ENCODE measurements at regions not wholly inside any gene's neighbourhood (a gene's known extent, or its start where the extent isn't known, plus 50 kb on each side); places are given as distances from the start of the nearest gene placed in this dataset.

GRCh38 chr6:50978380-50979170 lies 159.9 kb downstream of the TFAP2B start:
- no peak overlapping the region for H3K4me3 ChIP-seq (ENCODE audit: control extremely low read depth in 1 of 5, extremely low read depth in 1 of 5, insufficient read depth in 1 of 5, low read depth in 2 of 5, low read length in 4 of 5)
- ATAC-seq (ENCODE audit: low read depth) (no peak), DNase-seq (no peak)
- H3K4me3 Mint-ChIP-seq: no peak overlapping the region
- no peaks in the 10 kb centered on the region for H3K9me3 ChIP-seq (ENCODE audit: control extremely low read depth in 1 of 3, control insufficient read depth in 2 of 3, insufficient read depth in 1 of 3, low read length in 2 of 3)
- no peak overlapping the region for H3K9ac ChIP-seq (ENCODE audit: low read length)
- WGBS (ENCODE audit: insufficient coverage): no CpG with 5 or more reads among the region's 4 CpGs
- H3K4me1 Mint-ChIP-seq: no peaks in the 10 kb centered on the region
- H3K4me1 ChIP-seq (ENCODE audit: control insufficient read depth in 2 of 2, insufficient read depth in 2 of 2, low read length in 2 of 2): no peaks in the 10 kb centered on the region
- H3K79me2 ChIP-seq (ENCODE audit: control insufficient read depth, insufficient read depth, low read length): no peaks in the 10 kb centered on the region
- no peaks in the 10 kb centered on the region for H3K27me3 Mint-ChIP-seq
- no peak overlapping the region for H3K27ac Mint-ChIP-seq
- H4K20me1 ChIP-seq (ENCODE audit: control insufficient read depth, insufficient read depth, low read length, poor library complexity, severe bottlenecking): no peaks in the 10 kb centered on the region
- H3K9me3 Mint-ChIP-seq (ENCODE audit: insufficient read depth): no peaks in the 10 kb centered on the region
- ChIA-PET POLR2A (no interaction called here), CTCF (no interaction called here)
- no peak overlapping the region for H3K4me2 ChIP-seq (replicated peaks; ENCODE audit: low read depth, low read length, poor library complexity, severe bottlenecking)
- intact Hi-C loops (cut with micrococcal nuclease): no loop called here
- no peak overlapping the region for H3K27ac ChIP-seq (ENCODE audit: low read length in 2 of 2)
- no peaks in the 10 kb centered on the region for H3K27me3 ChIP-seq (replicated peaks in 1 of 4; ENCODE audit: control extremely low read depth in 1 of 4, control insufficient read depth in 3 of 4, insufficient read depth in 4 of 4, low read length in 3 of 4)
- H2AFZ ChIP-seq (ENCODE audit: insufficient read depth, low read depth, low read length, poor library complexity, severe bottlenecking): no peak overlapping the region
- TF ChIP-seq CTCF (IDR thresholded peaks at IDR 0.05) (no peak), EZH2 (IDR thresholded peaks at IDR 0.05; ENCODE audit: borderline replicate concordance, insufficient read depth, low read depth, low read length, poor library complexity, severe bottlenecking) (no peak)
- no peaks in the 10 kb centered on the region for H3K36me3 ChIP-seq (replicated peaks in 1 of 2; ENCODE audit: control extremely low read depth in 1 of 2, control insufficient read depth in 1 of 2, extremely low read depth in 1 of 2, insufficient read depth in 2 of 2, low read length in 1 of 2)

DNA sequence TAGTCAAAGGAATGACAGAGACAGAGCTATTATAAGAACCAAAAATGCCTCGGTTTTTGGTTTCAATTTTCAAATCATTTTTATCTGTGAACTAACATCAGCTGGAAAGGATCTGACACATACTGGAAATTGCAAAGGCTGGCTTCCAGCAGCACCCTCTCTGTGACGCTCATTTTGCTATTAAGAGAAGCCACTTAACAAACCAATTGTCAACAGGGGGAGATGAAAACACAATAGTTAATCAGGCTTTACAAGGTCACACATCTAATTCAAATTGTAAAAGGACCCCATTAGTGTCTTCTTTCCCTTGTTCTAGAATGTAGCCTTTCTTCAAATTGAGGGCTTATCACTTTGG lies 160.5 kb downstream of the TFAP2B start:
- H3K9ac ChIP-seq (ENCODE audit: low read length): no peak overlapping the region
- H2AFZ ChIP-seq (ENCODE audit: insufficient read depth, low read depth, low read length, poor library complexity, severe bottlenecking): no peak overlapping the region
- no CpG with 5 or more reads among the region's 2 CpGs for WGBS (ENCODE audit: insufficient coverage)
- H3K4me3 ChIP-seq (ENCODE audit: control extremely low read depth in 1 of 5, extremely low read depth in 1 of 5, insufficient read depth in 1 of 5, low read depth in 2 of 5, low read length in 4 of 5): no peak overlapping the region
- no peaks in the 10 kb centered on the region for H3K79me2 ChIP-seq (ENCODE audit: control insufficient read depth, insufficient read depth, low read length)
- Mint-ChIP-seq H3K27ac (no peak overlapping the region), H3K4me3 (no peak overlapping the region), H3K27me3 (peaks cover under 1% of the 10 kb centered on the region), H3K9me3 (ENCODE audit: insufficient read depth) (no peaks in the 10 kb centered on the region), H3K4me1 (no peaks in the 10 kb centered on the region)
- ChIA-PET POLR2A (no interaction called here), CTCF (no interaction called here)
- H3K27ac ChIP-seq (ENCODE audit: low read length in 2 of 2): no peak overlapping the region
- H3K4me2 ChIP-seq (replicated peaks; ENCODE audit: low read depth, low read length, poor library complexity, severe bottlenecking): no peak overlapping the region
- no peak for DNase-seq
- H3K9me3 ChIP-seq (ENCODE audit: control extremely low read depth in 1 of 3, control insufficient read depth in 2 of 3, insufficient read depth in 1 of 3, low read length in 2 of 3): no peaks in the 10 kb centered on the region
- H3K36me3 ChIP-seq (replicated peaks in 1 of 2; ENCODE audit: control extremely low read depth in 1 of 2, control insufficient read depth in 1 of 2, extremely low read depth in 1 of 2, insufficient read depth in 2 of 2, low read length in 1 of 2): no peaks in the 10 kb centered on the region
- intact Hi-C loops (cut with micrococcal nuclease): no loop called here
- no peak for ATAC-seq (ENCODE audit: low read depth)
- H4K20me1 ChIP-seq (ENCODE audit: control insufficient read depth, insufficient read depth, low read length, poor library complexity, severe bottlenecking): no peaks in the 10 kb centered on the region
- no peaks in the 10 kb centered on the region for H3K4me1 ChIP-seq (ENCODE audit: control insufficient read depth in 2 of 2, insufficient read depth in 2 of 2, low read length in 2 of 2)
- H3K27me3 ChIP-seq (replicated peaks in 1 of 4; ENCODE audit: control extremely low read depth in 1 of 4, control insufficient read depth in 3 of 4, insufficient read depth in 4 of 4, low read length in 3 of 4): no peaks in the 10 kb centered on the region
- TF ChIP-seq CTCF (IDR thresholded peaks at IDR 0.05) (no peak), EZH2 (IDR thresholded peaks at IDR 0.05; ENCODE audit: borderline replicate concordance, insufficient read depth, low read depth, low read length, poor library complexity, severe bottlenecking) (no peak)

Measured in B cell (primary cell).